HCT116 (cell line): ENCODE measurements at regions not wholly inside any gene's neighbourhood (a gene's known extent, or its start where the extent isn't known, plus 50 kb on each side); places are given as distances from the start of the nearest gene placed in this dataset.

ENCODE experiments used
- ATAC-seq: fragments of 200-7000 bp; cut with Tn5 transposase; 2 replicates; pipeline ENCODE4 v1.9.1; 2020; ENCODE audit warnings: mild to moderate bottlenecking, moderate library complexity
- BruUV-seq: library from RNA; stranded (reverse); fragments of 400-500 nt; replicated peaks from 2 replicates; lab custom pipeline; 2021; lab: Mats Ljungman, UMichigan
- CTCF ChIA-PET: fragments of 300-600 bp; sonication (Branson Sonifier 250); formaldehyde crosslinking; loops from one replicate; lab custom pipeline; 2021; ENCODE audit warnings: antibody characterized with exemption; lab: Charles Lee
- POLR2A ChIA-PET: fragments of 300-600, 350-600 bp; sonication (Branson Sonifier 250); formaldehyde crosslinking; loops from one replicate; lab custom pipeline; 2021; ENCODE audit warnings: antibody characterized with exemption; lab: Charles Lee
- RAD21 ChIA-PET, 2 experiments: fragments of 300-600 bp; sonication (Branson Sonifier 250); formaldehyde crosslinking; loops; one replicate each; lab custom pipeline; 2023; ENCODE audit warnings: low total read pairs in 2 of 2; ENCODE audit not compliant: uncharacterized antibody in 2 of 2, unreplicated experiment in 2 of 2, low non-redundant PET in 1 of 2; lab: Charles Lee
- DNase-seq: peaks from one replicate; pipeline ENCODE4 v3.0.0-alpha.2; 2010; ENCODE audit warnings: low read depth, low spot score
- H2AFZ ChIP-seq: fragments of 200-600 bp; shearing (Covaris generic), sonication (generic); 2 replicates; pipeline ENCODE4 v1.6.1; 2017; ENCODE audit warnings: low read depth, mixed run types, mixed read lengths, antibody characterized with exemption, low read length; ENCODE audit not compliant: poor library complexity, severe bottlenecking
- H3K27ac ChIP-seq: 2 replicates; pipeline ENCODE4 v1.5.1; 2012; ENCODE audit warnings: low read depth, low read length
- H3K27me3 ChIP-seq: fragments of 200-600 bp; sonication (generic); 2 replicates; pipeline ENCODE4 v1.6.1; 2016; ENCODE audit warnings: mixed run types, low read length, mixed read lengths; ENCODE audit not compliant: insufficient read depth
- H3K36me3 ChIP-seq, 2 experiments: fragments of 200-500 bp in 1 of 2; fragments of 200-600 bp in 1 of 2; sonication (Bioruptor generic) in 1 of 2; sonication (generic) in 1 of 2; 2 replicates each; pipeline versions ENCODE4 v1.5.1 to v1.6.1; 2014 to 2016; ENCODE audit warnings: low read length in 2 of 2, inconsistent platforms in 1 of 2, mixed read lengths in 1 of 2, mixed run types in 1 of 2; ENCODE audit not compliant: insufficient read depth in 2 of 2, control insufficient read depth in 1 of 2
- H3K4me1 ChIP-seq, 2 experiments: fragments of 200-600 bp in 1 of 2; sonication (generic) in 1 of 2; 2 replicates each; pipeline versions ENCODE4 v1.5.1 to v1.6.1; 2012 to 2017; ENCODE audit warnings: low read length in 2 of 2, inconsistent platforms in 1 of 2, mild to moderate bottlenecking in 1 of 2, mixed read lengths in 1 of 2, mixed run types in 1 of 2, moderate library complexity in 1 of 2; ENCODE audit not compliant: insufficient read depth in 2 of 2, control insufficient read depth in 1 of 2
- H3K4me2 ChIP-seq: fragments of 200-600 bp; sonication (generic); 2 replicates; pipeline ENCODE4 v1.6.1; 2017; ENCODE audit warnings: mixed run types, low read length, mixed read lengths
- H3K4me3 ChIP-seq, 2 experiments: fragments of 200-600 bp in 1 of 2; sonication (generic) in 1 of 2; replicated peaks in 1 of 2; 2 replicates each; pipeline ENCODE4 v1.5.1; 2011 to 2016; ENCODE audit warnings: low read length in 2 of 2, control low read depth in 1 of 2, low read depth in 1 of 2, mild to moderate bottlenecking in 1 of 2, mixed read lengths in 1 of 2, mixed run types in 1 of 2
- H3K79me2 ChIP-seq: fragments of 200-600 bp; sonication (generic); 2 replicates; pipeline ENCODE4 v1.6.1; 2017; ENCODE audit warnings: mild to moderate bottlenecking, mixed run types, low read length, moderate library complexity, mixed read lengths; ENCODE audit not compliant: insufficient read depth
- H3K9ac ChIP-seq: fragments of 200-600 bp; sonication (generic); 2 replicates; pipeline ENCODE4 v1.6.1; 2016; ENCODE audit warnings: low read length, mixed read lengths
- H3K9me2 ChIP-seq: fragments of 200-600 bp; sonication (generic), shearing (Covaris generic); 2 replicates; pipeline ENCODE4 v1.6.1; 2017; ENCODE audit warnings: mixed run types, mild to moderate bottlenecking, moderate library complexity; ENCODE audit not compliant: insufficient read depth
- H3K9me3 ChIP-seq, 2 experiments: fragments of 200-500 bp in 1 of 2; fragments of 200-600 bp in 1 of 2; sonication (Bioruptor generic) in 1 of 2; sonication (generic) in 1 of 2; 2 replicates each; pipeline ENCODE4 v1.6.1; 2014 to 2017; ENCODE audit warnings: low read length in 2 of 2, mixed read lengths in 2 of 2, inconsistent platforms in 1 of 2, low read depth in 1 of 2, mild to moderate bottlenecking in 1 of 2, mixed run types in 1 of 2, moderate library complexity in 1 of 2; ENCODE audit not compliant: control insufficient read depth in 1 of 2, insufficient read depth in 1 of 2
- H4K20me1 ChIP-seq: fragments of 200-600 bp; sonication (generic), shearing (Covaris generic); 2 replicates; pipeline ENCODE4 v1.6.1; 2017; ENCODE audit warnings: mixed run types, mild to moderate bottlenecking, moderate library complexity; ENCODE audit not compliant: insufficient read depth
- ATF3 ChIP-seq: IDR thresholded peaks from 2 replicates; pipeline ENCODE4 v1.6.1; 2012
- CEBPB ChIP-seq: IDR thresholded peaks from 2 replicates; pipeline ENCODE4 v1.6.1; 2012; ENCODE audit warnings: low read depth
- CTCF ChIP-seq, 3 experiments: fragments of 200-600 bp in 1 of 3; sonication (generic) in 1 of 3; IDR thresholded peaks in 2 of 3; conservative IDR thresholded peaks in 1 of 3; 2 replicates each; pipeline ENCODE4 v1.5.1; 2012 to 2017; ENCODE audit warnings: low read depth in 2 of 3, low read length in 2 of 3, antibody characterized with exemption in 1 of 3, borderline replicate concordance in 1 of 3, control low read depth in 1 of 3, mild to moderate bottlenecking in 1 of 3, mixed read lengths in 1 of 3, mixed run types in 1 of 3, moderate library complexity in 1 of 3; ENCODE audit not compliant: insufficient read depth in 1 of 3
- EGR1 ChIP-seq: IDR thresholded peaks from 2 replicates; pipeline ENCODE4 v1.6.1; 2012; ENCODE audit warnings: low read depth
- ELF1 ChIP-seq: IDR thresholded peaks from 2 replicates; pipeline ENCODE4 v1.6.1; 2012; ENCODE audit warnings: low read depth, borderline replicate concordance
- EZH2 ChIP-seq: fragments of 200-600 bp; sonication (generic); IDR thresholded peaks from 2 replicates; pipeline ENCODE4 v1.6.1; 2017; ENCODE audit warnings: antibody characterized with exemption, mixed run types
- EZH2phosphoT487 ChIP-seq: fragments of 200-600 bp; IDR thresholded peaks from 2 replicates; pipeline ENCODE4 v1.6.1; 2018; ENCODE audit warnings: antibody characterized with exemption, borderline replicate concordance
- FOSL1 ChIP-seq: IDR thresholded peaks from 2 replicates; pipeline ENCODE4 v1.6.1; 2012; ENCODE audit warnings: low read depth
- JUND ChIP-seq: IDR thresholded peaks from 2 replicates; pipeline ENCODE4 v1.6.1; 2012
- MAX ChIP-seq: IDR thresholded peaks from 2 replicates; pipeline ENCODE4 v1.6.1; 2012
- POLR2A ChIP-seq: IDR thresholded peaks from 2 replicates; pipeline ENCODE4 v1.7.0; 2011; ENCODE audit warnings: borderline replicate concordance; ENCODE audit not compliant: insufficient read depth, insufficient read length; ENCODE audit errors: extremely low read depth
- POLR2AphosphoS5 ChIP-seq: IDR thresholded peaks from 2 replicates; pipeline ENCODE4 v1.6.1; 2011; ENCODE audit warnings: mild to moderate bottlenecking, low read depth, low read length, moderate library complexity
- RAD21 ChIP-seq: IDR thresholded peaks from 2 replicates; pipeline ENCODE4 v1.6.1; 2012; ENCODE audit warnings: low read depth, mild to moderate bottlenecking
- SP1 ChIP-seq: IDR thresholded peaks from 2 replicates; pipeline ENCODE4 v1.6.1; 2012; ENCODE audit warnings: low read depth
- TCF7L2 ChIP-seq: IDR thresholded peaks from 2 replicates; pipeline ENCODE4 v1.7.0; 2011; ENCODE audit warnings: borderline replicate concordance, inconsistent platforms; ENCODE audit not compliant: insufficient read depth, insufficient read length; ENCODE audit errors: extremely low read depth
- YY1 ChIP-seq: IDR thresholded peaks from 2 replicates; pipeline ENCODE4 v1.6.1; 2011; ENCODE audit warnings: low read length, low read depth, moderate library complexity, mild to moderate bottlenecking; ENCODE audit not compliant: insufficient replicate concordance; ENCODE audit errors: extremely low read depth
- ZBTB33 ChIP-seq: IDR thresholded peaks from 2 replicates; pipeline ENCODE4 v1.6.1; 2011; ENCODE audit warnings: mild to moderate bottlenecking, low read length, moderate library complexity; ENCODE audit not compliant: insufficient replicate concordance; ENCODE audit errors: extremely low read depth
- ZFX ChIP-seq: fragments of 450-650 bp; IDR thresholded peaks from 2 replicates; pipeline ENCODE4 v1.6.1; 2017
- ZNF274 ChIP-seq: fragments of 200-500 bp; sonication (Bioruptor generic); IDR thresholded peaks from 2 replicates; pipeline ENCODE4 v1.6.1; 2014; ENCODE audit warnings: mild to moderate bottlenecking, low read depth, low read length, inconsistent platforms
- intact Hi-C: fragments of 100-400 bp; cut with micrococcal nuclease; formaldehyde crosslinking; loops from 2 replicates; pipeline ENCODE4 v1.10.0; 2022

- ChIA-PET RAD21 (no interaction called here), POLR2A (no interaction called here), CTCF (no interaction called here)
- intact Hi-C loops, result no loop called here
- Histone ChIP-seq H3K9me2 (no peaks in the 10 kb centered on the region), H2AFZ (no peak overlapping the region), H3K36me3 (no peaks in the 10 kb centered on the region), H3K9me3 (no peaks in the 10 kb centered on the region), H3K9ac (no peak overlapping the region), H3K79me2 (no peaks in the 10 kb centered on the region), H3K27ac (no peak overlapping the region), H3K4me1 (peaks cover 12 to 33% of the 10 kb centered on the region in 2 experiments), H4K20me1 (no peaks in the 10 kb centered on the region), H3K27me3 (no peaks in the 10 kb centered on the region), H3K4me3 (no peak overlapping the region), H3K4me2 (no peak overlapping the region)
- TF ChIP-seq CTCF (IDR thresholded peaks at IDR 0.05 in 2 of 3, conservative IDR thresholded peaks at IDR 0.05 in 1 of 3; ENCODE audit: borderline replicate concordance in 1 of 3, insufficient read depth in 1 of 3, low read depth in 2 of 3, low read length in 2 of 3), result no peak
- TF ChIP-seq FOSL1, result no peak
- TF ChIP-seq SP1, result no peak
- TF ChIP-seq EZH2phosphoT487, result no peak
- no peak for TF ChIP-seq YY1
- no peak for TF ChIP-seq TCF7L2
- no peak for TF ChIP-seq RAD21
- no peak for TF ChIP-seq CEBPB
- no peak for TF ChIP-seq POLR2AphosphoS5
- no peak for TF ChIP-seq ATF3
- TF ChIP-seq ZBTB33, result no peak
- TF ChIP-seq EGR1, result no peak
- TF ChIP-seq JUND, result no peak
- TF ChIP-seq EZH2, result no peak
- no peak for TF ChIP-seq POLR2A
- TF ChIP-seq ZNF274, result no peak
- no peak for TF ChIP-seq ELF1
- TF ChIP-seq MAX, result no peak
- TF ChIP-seq ZFX, result no peak
- BruUV-seq, result no TSS peak
- ATAC-seq (no peak), DNase-seq (no peak)
These were observed 83.0 kb upstream of the RALY start for GRCh38 chr20:33910529-33911327.
